ENCODE measurements at regions not wholly inside any gene's neighbourhood (a gene's known extent, or its start where the extent isn't known, plus 50 kb on each side); places are given as distances from the start of the nearest gene placed in this dataset.

GRCh38 chr1:73907051-73907450 is 290.9 kb downstream of the LRRIQ3 start:
- Histone ChIP-seq H3K9me3 (replicated peaks in 1 of 2; ENCODE audit: control insufficient read depth in 1 of 2, insufficient read depth in 1 of 2, low read length in 2 of 2) (peaks cover 3 to 6% of the 10 kb centered on the region in 2 donors), H3K27ac (ENCODE audit: low read depth in 1 of 2, low read length in 2 of 2) (no peak overlapping the region), H3K9ac (ENCODE audit: insufficient read depth, low read length, poor library complexity, severe bottlenecking) (no peak overlapping the region), H3K79me2 (ENCODE audit: insufficient read depth, low read length) (no peaks in the 10 kb centered on the region), H3K4me2 (replicated peaks; ENCODE audit: extremely low read depth, low read length, poor library complexity, severe bottlenecking) (no peak overlapping the region), H3K36me3 (replicated peaks in 1 of 2; ENCODE audit: control insufficient read depth in 1 of 2, insufficient read depth in 2 of 2, low read length in 2 of 2) (no peaks in the 10 kb centered on the region), H3K4me3 (replicated peaks in 1 of 3; ENCODE audit: low read depth in 2 of 3, low read length in 3 of 3) (no peak overlapping the region), H2AFZ (ENCODE audit: insufficient read depth, low read depth, low read length, poor library complexity, severe bottlenecking) (no peak overlapping the region), H3K4me1 (ENCODE audit: control insufficient read depth in 1 of 2, insufficient read depth in 2 of 2, low read length in 2 of 2) (no peaks in the 10 kb centered on the region), H4K20me1 (ENCODE audit: insufficient read depth, low read length) (no peaks in the 10 kb centered on the region), H3K27me3 (ENCODE audit: control insufficient read depth in 2 of 2, insufficient read depth in 2 of 2, low read length in 2 of 2) (no peaks in the 10 kb centered on the region)
- Mint-ChIP-seq H3K27me3 (ENCODE audit: low read depth in 3 of 3) (no peaks in the 10 kb centered on the region), H3K4me1 (no peaks in the 10 kb centered on the region), H3K27ac (no peak overlapping the region), H3K36me3 (no peaks in the 10 kb centered on the region), H3K4me3 (no peak overlapping the region), H3K9me3 (peaks cover 0 to 6% (median 2%) of the 10 kb centered on the region in 7 donors)
- intact Hi-C loops (cut with micrococcal nuclease), result no loop called here
- no peak for DNase-seq
- no CpG with 5 or more reads among the region's 1 CpG for WGBS (ENCODE audit: insufficient coverage)
- TF ChIP-seq, protein P1, sequence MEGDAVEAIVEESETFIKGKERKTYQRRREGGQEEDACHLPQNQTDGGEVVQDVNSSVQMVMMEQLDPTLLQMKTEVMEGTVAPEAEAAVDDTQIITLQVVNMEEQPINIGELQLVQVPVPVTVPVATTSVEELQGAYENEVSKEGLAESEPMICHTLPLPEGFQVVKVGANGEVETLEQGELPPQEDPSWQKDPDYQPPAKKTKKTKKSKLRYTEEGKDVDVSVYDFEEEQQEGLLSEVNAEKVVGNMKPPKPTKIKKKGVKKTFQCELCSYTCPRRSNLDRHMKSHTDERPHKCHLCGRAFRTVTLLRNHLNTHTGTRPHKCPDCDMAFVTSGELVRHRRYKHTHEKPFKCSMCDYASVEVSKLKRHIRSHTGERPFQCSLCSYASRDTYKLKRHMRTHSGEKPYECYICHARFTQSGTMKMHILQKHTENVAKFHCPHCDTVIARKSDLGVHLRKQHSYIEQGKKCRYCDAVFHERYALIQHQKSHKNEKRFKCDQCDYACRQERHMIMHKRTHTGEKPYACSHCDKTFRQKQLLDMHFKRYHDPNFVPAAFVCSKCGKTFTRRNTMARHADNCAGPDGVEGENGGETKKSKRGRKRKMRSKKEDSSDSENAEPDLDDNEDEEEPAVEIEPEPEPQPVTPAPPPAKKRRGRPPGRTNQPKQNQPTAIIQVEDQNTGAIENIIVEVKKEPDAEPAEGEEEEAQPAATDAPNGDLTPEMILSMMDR (IDR thresholded peaks at IDR 0.05), result no peak

- Mint-ChIP-seq H3K4me3 (no peak overlapping the region), H3K4me1 (no peaks in the 10 kb centered on the region), H3K27me3 (ENCODE audit: low read depth in 3 of 3) (no peaks in the 10 kb centered on the region), H3K27ac (no peak overlapping the region), H3K9me3 (peaks cover 0 to 6% (median 0%) of the 10 kb centered on the region in 7 donors), H3K36me3 (no peaks in the 10 kb centered on the region)
- no CpG with 5 or more reads among the region's 3 CpGs for WGBS (ENCODE audit: insufficient coverage)
- no peak for DNase-seq
- Histone ChIP-seq H3K9me3 (replicated peaks in 1 of 2; ENCODE audit: control insufficient read depth in 1 of 2, insufficient read depth in 1 of 2, low read length in 2 of 2) (no peaks in the 10 kb centered on the region), H3K4me1 (ENCODE audit: control insufficient read depth in 1 of 2, insufficient read depth in 2 of 2, low read length in 2 of 2) (no peaks in the 10 kb centered on the region), H3K36me3 (replicated peaks in 1 of 2; ENCODE audit: control insufficient read depth in 1 of 2, insufficient read depth in 2 of 2, low read length in 2 of 2) (no peaks in the 10 kb centered on the region), H4K20me1 (ENCODE audit: insufficient read depth, low read length) (no peaks in the 10 kb centered on the region), H2AFZ (ENCODE audit: insufficient read depth, low read depth, low read length, poor library complexity, severe bottlenecking) (no peak overlapping the region), H3K4me3 (replicated peaks in 1 of 3; ENCODE audit: low read depth in 2 of 3, low read length in 3 of 3) (no peak overlapping the region), H3K9ac (ENCODE audit: insufficient read depth, low read length, poor library complexity, severe bottlenecking) (no peak overlapping the region), H3K27ac (ENCODE audit: low read depth in 1 of 2, low read length in 2 of 2) (no peak overlapping the region), H3K4me2 (replicated peaks; ENCODE audit: extremely low read depth, low read length, poor library complexity, severe bottlenecking) (no peak overlapping the region), H3K79me2 (ENCODE audit: insufficient read depth, low read length) (no peaks in the 10 kb centered on the region), H3K27me3 (ENCODE audit: control insufficient read depth in 2 of 2, insufficient read depth in 2 of 2, low read length in 2 of 2) (no peaks in the 10 kb centered on the region)
- TF ChIP-seq, protein P1 (IDR thresholded peaks at IDR 0.05), result no peak
- intact Hi-C loops (cut with micrococcal nuclease), result no loop called here
Measured at GRCh38 chr1:73903092-73903491, 294.9 kb downstream of the LRRIQ3 start.
